ENCODE measurements at regions not wholly inside any gene's neighbourhood (a gene's known extent, or its start where the extent isn't known, plus 50 kb on each side); places are given as distances from the start of the nearest gene placed in this dataset.

- no peak overlapping the region for H3K4me3 ChIP-seq (ENCODE audit: low read depth, low read length)
- CTCF ChIA-PET: interaction anchor here (1.0 to 3.0 kb wide), 4 partner anchors 18 to 443 kb away, joined by 3 to 9 read pairs (median 3); no protein-coding TSS in a partner anchor
- DNase-seq (ENCODE audit: low read depth, low spot score): no peak
- TF ChIP-seq, protein P1, sequence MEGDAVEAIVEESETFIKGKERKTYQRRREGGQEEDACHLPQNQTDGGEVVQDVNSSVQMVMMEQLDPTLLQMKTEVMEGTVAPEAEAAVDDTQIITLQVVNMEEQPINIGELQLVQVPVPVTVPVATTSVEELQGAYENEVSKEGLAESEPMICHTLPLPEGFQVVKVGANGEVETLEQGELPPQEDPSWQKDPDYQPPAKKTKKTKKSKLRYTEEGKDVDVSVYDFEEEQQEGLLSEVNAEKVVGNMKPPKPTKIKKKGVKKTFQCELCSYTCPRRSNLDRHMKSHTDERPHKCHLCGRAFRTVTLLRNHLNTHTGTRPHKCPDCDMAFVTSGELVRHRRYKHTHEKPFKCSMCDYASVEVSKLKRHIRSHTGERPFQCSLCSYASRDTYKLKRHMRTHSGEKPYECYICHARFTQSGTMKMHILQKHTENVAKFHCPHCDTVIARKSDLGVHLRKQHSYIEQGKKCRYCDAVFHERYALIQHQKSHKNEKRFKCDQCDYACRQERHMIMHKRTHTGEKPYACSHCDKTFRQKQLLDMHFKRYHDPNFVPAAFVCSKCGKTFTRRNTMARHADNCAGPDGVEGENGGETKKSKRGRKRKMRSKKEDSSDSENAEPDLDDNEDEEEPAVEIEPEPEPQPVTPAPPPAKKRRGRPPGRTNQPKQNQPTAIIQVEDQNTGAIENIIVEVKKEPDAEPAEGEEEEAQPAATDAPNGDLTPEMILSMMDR (IDR thresholded peaks at IDR 0.05; ENCODE audit: insufficient read depth, low read length, missing control alignments): no peak
- POLR2A ChIA-PET: no interaction called here
Measured at GRCh38 chr12:19933924-19934323, 434.4 kb upstream of the PDE3A start.

GRCh38 chr12:19937161-19937560 is 431.2 kb upstream of the PDE3A start:
- H3K4me3 ChIP-seq (ENCODE audit: low read depth, low read length): no peak overlapping the region
- CTCF ChIA-PET: no interaction called here
- DNase-seq (ENCODE audit: low read depth, low spot score): no peak
- POLR2A ChIA-PET: no interaction called here
- TF ChIP-seq, protein P1 (IDR thresholded peaks at IDR 0.05; ENCODE audit: insufficient read depth, low read length, missing control alignments): no peak

DNA sequence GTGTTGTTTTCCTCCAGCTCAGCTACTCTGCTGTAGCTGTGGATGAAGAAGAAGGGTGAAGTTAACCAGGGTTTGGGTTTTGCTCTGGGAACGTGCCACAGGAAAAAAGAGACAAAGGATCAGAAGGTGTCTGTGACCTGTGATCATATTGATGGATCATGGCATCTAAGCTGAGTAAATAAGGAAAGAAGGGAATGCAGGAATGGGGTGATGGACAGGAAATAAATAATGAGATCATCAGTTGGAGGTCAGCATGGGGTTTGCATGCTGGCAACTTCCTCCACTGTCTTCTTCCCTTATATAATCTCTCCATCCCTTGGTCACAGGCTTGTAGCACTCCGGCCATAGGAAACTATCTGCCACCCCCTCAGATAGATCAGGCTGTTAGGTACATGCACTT is 430.3 kb upstream of the PDE3A start:
- POLR2A ChIA-PET: no interaction called here
- TF ChIP-seq, protein P1 (IDR thresholded peaks at IDR 0.05; ENCODE audit: insufficient read depth, low read length, missing control alignments): no peak
- no peak for DNase-seq (ENCODE audit: low read depth, low spot score)
- CTCF ChIA-PET: no interaction called here
- no peak overlapping the region for H3K4me3 ChIP-seq (ENCODE audit: low read depth, low read length)

DNA sequence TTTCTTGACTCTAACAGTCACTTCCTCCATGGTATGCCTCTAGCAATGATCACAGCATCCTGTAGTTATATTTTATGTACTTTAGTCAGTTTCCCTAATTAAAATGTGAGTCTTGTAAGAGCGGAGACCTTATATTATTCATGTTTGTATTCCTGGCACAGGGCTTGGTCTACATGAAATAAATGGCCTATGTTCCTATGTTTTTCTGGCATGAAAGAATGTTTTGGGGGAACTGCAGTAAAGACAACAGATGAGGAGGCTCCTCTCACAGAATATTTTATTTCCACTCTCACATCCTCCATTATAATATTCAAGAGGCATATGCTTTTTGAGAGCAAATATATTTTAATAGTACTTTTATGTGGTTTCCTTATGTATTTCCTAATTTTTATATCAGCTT is 429.8 kb upstream of the PDE3A start:
- no peak overlapping the region for H3K4me3 ChIP-seq (ENCODE audit: low read depth, low read length)
- DNase-seq (ENCODE audit: low read depth, low spot score): no peak
- ChIA-PET POLR2A (no interaction called here), CTCF (no interaction called here)
- TF ChIP-seq, protein P1 (IDR thresholded peaks at IDR 0.05; ENCODE audit: insufficient read depth, low read length, missing control alignments): no peak

DNA sequence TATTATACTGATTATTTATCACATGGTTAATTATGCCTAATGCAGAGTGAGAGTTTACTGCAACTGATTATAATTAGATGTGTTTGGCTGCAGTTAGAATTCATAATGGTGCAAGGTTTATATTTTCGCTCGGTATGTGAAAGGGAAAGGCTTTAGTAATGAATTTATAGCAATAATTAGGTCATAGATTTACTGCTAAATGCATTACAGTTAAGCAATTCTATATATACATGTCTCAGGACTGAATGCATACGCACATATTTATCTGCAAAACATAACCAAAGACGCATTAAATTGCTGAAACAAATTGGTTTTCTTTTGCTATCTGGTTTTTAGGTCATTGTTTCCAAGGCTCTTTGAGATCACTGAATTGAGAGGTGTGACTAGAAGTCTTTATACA is 428.1 kb upstream of the PDE3A start:
- CTCF ChIA-PET: no interaction called here
- no peak for DNase-seq (ENCODE audit: low read depth, low spot score)
- POLR2A ChIA-PET: no interaction called here
- no peak overlapping the region for H3K4me3 ChIP-seq (ENCODE audit: low read depth, low read length)
- TF ChIP-seq, protein P1 (IDR thresholded peaks at IDR 0.05; ENCODE audit: insufficient read depth, low read length, missing control alignments): no peak

- no peak for DNase-seq (ENCODE audit: low read depth, low spot score)
- no peak overlapping the region for H3K4me3 ChIP-seq (ENCODE audit: low read depth, low read length)
- TF ChIP-seq, protein P1 (IDR thresholded peaks at IDR 0.05; ENCODE audit: insufficient read depth, low read length, missing control alignments): no peak
- CTCF ChIA-PET: no interaction called here
- POLR2A ChIA-PET: no interaction called here
Measured at GRCh38 chr12:19941096-19941495, 427.2 kb upstream of the PDE3A start.
